Omental fat pad (tissue), 3 donors: ENCODE measurements at regions not wholly inside any gene's neighbourhood (a gene's known extent, or its start where the extent isn't known, plus 50 kb on each side); places are given as distances from the start of the nearest gene placed in this dataset.

ENCODE experiments used
- ATAC-seq: fragments of 150-250 bp; one replicate; pipeline ENCODE4 v1.9.1; 2016; ENCODE audit warnings: mild to moderate bottlenecking, moderate library complexity; ENCODE audit not compliant: low FRiP score
- DNase-seq: peaks from one replicate; pipeline ENCODE4 v3.0.0-alpha.2; 2019; ENCODE audit warnings: low spot score
- CTCF ChIP-seq, 3 donors: fragments of 450-650 bp; IDR thresholded peaks; one replicate each; pipeline ENCODE4 v1.5.1; 2016 to 2017; ENCODE audit warnings: antibody characterized with exemption in 3 of 3, mild to moderate bottlenecking in 3 of 3, moderate library complexity in 2 of 3

- ATAC-seq (no peak), DNase-seq (no peak)
- no peak for TF ChIP-seq CTCF (IDR thresholded peaks at IDR 0.05)
Measured at GRCh38 chr3:160134964-160135363, 90.3 kb upstream of the C3orf80 start.

GRCh38 chr3:160135851-160136250, 89.4 kb upstream of the C3orf80 start:
- ATAC-seq (no peak), DNase-seq (no peak)
- no peak for TF ChIP-seq CTCF (IDR thresholded peaks at IDR 0.05)

GRCh38 chr3:160136421-160136820, 88.8 kb upstream of the C3orf80 start:
- DNase-seq (no peak), ATAC-seq (no peak)
- TF ChIP-seq CTCF (IDR thresholded peaks at IDR 0.05), result no peak

- DNase-seq (no peak), ATAC-seq (no peak)
- no peak for TF ChIP-seq CTCF (IDR thresholded peaks at IDR 0.05)
Measured at GRCh38 chr3:160139291-160139690, 85.9 kb upstream of the C3orf80 start.

- TF ChIP-seq CTCF (IDR thresholded peaks at IDR 0.05), result no peak
- ATAC-seq (no peak), DNase-seq (no peak)
Measured at GRCh38 chr3:160140756-160141155, 84.5 kb upstream of the C3orf80 start.

GRCh38 chr3:160141485-160142185, 83.6 kb upstream of the C3orf80 start:
- TF ChIP-seq CTCF (IDR thresholded peaks at IDR 0.05), result no peak
- no peak for DNase-seq
- no peak for ATAC-seq

GRCh38 chr3:160143482-160143881, 81.7 kb upstream of the C3orf80 start:
- ATAC-seq, result no peak
- TF ChIP-seq CTCF (IDR thresholded peaks at IDR 0.05), result no peak
- DNase-seq, result no peak
